KMS-11 (cell line): ENCODE measurements at regions not wholly inside any gene's neighbourhood (a gene's known extent, or its start where the extent isn't known, plus 50 kb on each side); places are given as distances from the start of the nearest gene placed in this dataset.

Experiments
- H2AFZ ChIP-seq: fragments of 200-600 bp; sonication (generic); 2 replicates; pipeline ENCODE4 v1.6.1; 2016; ENCODE audit warnings: antibody characterized with exemption, mixed run types, low read depth
- H3K27ac ChIP-seq: fragments of 200-600 bp; sonication (generic); 2 replicates; pipeline ENCODE4 v1.6.1; 2016; ENCODE audit warnings: mild to moderate bottlenecking, mixed run types
- H3K27me3 ChIP-seq: fragments of 200-600 bp; sonication (generic); 2 replicates; pipeline ENCODE4 v1.6.1; 2017; ENCODE audit warnings: mild to moderate bottlenecking, low read depth, mixed run types, moderate library complexity; ENCODE audit not compliant: insufficient read depth
- H3K36me3 ChIP-seq: fragments of 200-600 bp; sonication (generic); 2 replicates; pipeline ENCODE4 v1.6.1; 2017; ENCODE audit warnings: mild to moderate bottlenecking, mixed run types; ENCODE audit not compliant: insufficient read depth
- H3K4me1 ChIP-seq: fragments of 200-600 bp; sonication (generic); 2 replicates; pipeline ENCODE4 v1.6.1; 2016; ENCODE audit warnings: mild to moderate bottlenecking, low read depth, mixed run types; ENCODE audit not compliant: poor library complexity, severe bottlenecking
- H3K4me2 ChIP-seq: fragments of 200-600 bp; sonication (generic); 2 replicates; pipeline ENCODE4 v1.7.0; 2016; ENCODE audit warnings: mild to moderate bottlenecking, mixed run types
- H3K4me3 ChIP-seq: fragments of 200-600 bp; sonication (generic); IDR thresholded peaks from 2 replicates; pipeline ENCODE4 v1.6.1; 2017; ENCODE audit warnings: low read depth, low read length, mixed read lengths; ENCODE audit not compliant: insufficient read depth
- H3K79me2 ChIP-seq: fragments of 200-600 bp; sonication (generic); 2 replicates; pipeline ENCODE4 v1.6.1; 2016; ENCODE audit warnings: low read depth, mixed run types; ENCODE audit not compliant: insufficient read depth
- H3K9ac ChIP-seq: fragments of 200-600 bp; sonication (generic); 2 replicates; pipeline ENCODE4 v1.6.1; 2016; ENCODE audit warnings: mild to moderate bottlenecking, mixed run types
- H4K20me1 ChIP-seq: fragments of 200-600 bp; sonication (generic); 2 replicates; pipeline ENCODE4 v1.6.1; 2016; ENCODE audit warnings: mild to moderate bottlenecking, mixed run types; ENCODE audit not compliant: insufficient read depth
- CTCF ChIP-seq: fragments of 200-600 bp; sonication (generic); conservative IDR thresholded peaks from 2 replicates; pipeline ENCODE4 v1.6.1; 2017; ENCODE audit warnings: low read depth, mild to moderate bottlenecking, antibody characterized with exemption, low read length, moderate library complexity, mixed read lengths

GRCh38 chr7:65317372-65317771, 56.3 kb upstream of the ZNF92 start:
- H2AFZ ChIP-seq, result no peak overlapping the region
- H3K36me3 ChIP-seq, result no peaks in the 10 kb centered on the region
- H3K27ac ChIP-seq, result no peak overlapping the region
- TF ChIP-seq CTCF, result no peak
- H3K4me2 ChIP-seq, result no peak overlapping the region
- H3K4me1 ChIP-seq, result no peaks in the 10 kb centered on the region
- H3K27me3 ChIP-seq, result no peaks in the 10 kb centered on the region
- H4K20me1 ChIP-seq, result no peaks in the 10 kb centered on the region
- no peak overlapping the region for H3K4me3 ChIP-seq
- H3K9ac ChIP-seq, result no peak overlapping the region
- no peaks in the 10 kb centered on the region for H3K79me2 ChIP-seq

- no peak overlapping the region for H3K27ac ChIP-seq
- H2AFZ ChIP-seq, result no peak overlapping the region
- no peak for TF ChIP-seq CTCF
- H3K4me3 ChIP-seq, result no peak overlapping the region
- H3K79me2 ChIP-seq, result no peaks in the 10 kb centered on the region
- no peaks in the 10 kb centered on the region for H4K20me1 ChIP-seq
- H3K9ac ChIP-seq, result no peak overlapping the region
- H3K27me3 ChIP-seq, result no peaks in the 10 kb centered on the region
- no peaks in the 10 kb centered on the region for H3K36me3 ChIP-seq
- H3K4me2 ChIP-seq, result no peak overlapping the region
- no peaks in the 10 kb centered on the region for H3K4me1 ChIP-seq
These were observed 62.9 kb upstream of the ZNF92 start for GRCh38 chr7:65310761-65311160.

- H3K4me1 ChIP-seq, result no peaks in the 10 kb centered on the region
- no peak overlapping the region for H3K9ac ChIP-seq
- H3K79me2 ChIP-seq, result no peaks in the 10 kb centered on the region
- no peak overlapping the region for H3K27ac ChIP-seq
- H2AFZ ChIP-seq, result no peak overlapping the region
- H3K27me3 ChIP-seq, result no peaks in the 10 kb centered on the region
- no peaks in the 10 kb centered on the region for H4K20me1 ChIP-seq
- no peak overlapping the region for H3K4me3 ChIP-seq
- no peak for TF ChIP-seq CTCF
- no peak overlapping the region for H3K4me2 ChIP-seq
- H3K36me3 ChIP-seq, result no peaks in the 10 kb centered on the region
These were observed 65.4 kb upstream of the ZNF92 start for GRCh38 chr7:65308300-65308678.

GRCh38 chr7:65307651-65308299, 65.9 kb upstream of the ZNF92 start:
- peak; percentile 91 for TF ChIP-seq CTCF
- Histone ChIP-seq H2AFZ (no peak overlapping the region), H4K20me1 (no peaks in the 10 kb centered on the region), H3K36me3 (no peaks in the 10 kb centered on the region), H3K27ac (no peak overlapping the region), H3K4me3 (no peak overlapping the region), H3K79me2 (no peaks in the 10 kb centered on the region), H3K9ac (no peak overlapping the region), H3K27me3 (no peaks in the 10 kb centered on the region), H3K4me2 (no peak overlapping the region), H3K4me1 (no peaks in the 10 kb centered on the region)
